SU-DHL-6 (cell line): ENCODE measurements at regions not wholly inside any gene's neighbourhood (a gene's known extent, or its start where the extent isn't known, plus 50 kb on each side); places are given as distances from the start of the nearest gene placed in this dataset.
"Not testable (repeated sequence)": the region's sequence is repeated elsewhere in the genome, so short reads cannot be mapped to it uniquely, and the experiment has no call there.

Experiments
- CTCF ChIP-seq: fragments of 200-600 bp; sonication (generic); IDR thresholded peaks from one replicate; pipeline ENCODE4 v1.5.1; 2017; ENCODE audit warnings: antibody characterized with exemption, mild to moderate bottlenecking, low read length, moderate library complexity; ENCODE audit not compliant: insufficient read depth, poor library complexity, severe bottlenecking
- EZH2phosphoT487 ChIP-seq: fragments of 200-600 bp; sonication (generic), shearing (Covaris generic); conservative IDR thresholded peaks from 2 replicates; pipeline ENCODE4 v1.6.1; 2018; ENCODE audit warnings: mild to moderate bottlenecking, antibody characterized with exemption, low read length, moderate library complexity, mixed read lengths

GRCh38 chr10:42138023-42138422 lies 500.3 kb downstream of the ZNF33B start:
- TF ChIP-seq CTCF, EZH2phosphoT487: not testable (repeated sequence)
